Cardiac muscle cell (in vitro differentiated cells and primary cell): ENCODE measurements at regions not wholly inside any gene's neighbourhood (a gene's known extent, or its start where the extent isn't known, plus 50 kb on each side); places are given as distances from the start of the nearest gene placed in this dataset.

ENCODE experiments used
- DNase-seq, 2 donors: peaks; one replicate each; pipeline versions ENCODE4 v3.0.0 to v3.0.0-alpha.2; 2010 to 2017; ENCODE audit warnings: low read depth in 1 of 2, low spot score in 1 of 2
- H3K27ac ChIP-seq: fragments of 200-600 bp; sonication (generic); 2 replicates; pipeline ENCODE4 v1.5.1; 2016
- H3K27me3 ChIP-seq: fragments of 200-600 bp; sonication (generic); 2 replicates; pipeline ENCODE4 v1.6.0; 2016; ENCODE audit warnings: control low read depth
- H3K36me3 ChIP-seq: fragments of 200-600 bp; sonication (generic); 2 replicates; pipeline ENCODE4 v1.5.1; 2016; ENCODE audit warnings: control low read depth
- H3K4me1 ChIP-seq: fragments of 200-600 bp; sonication (generic); 2 replicates; pipeline ENCODE4 v1.8.1; 2017; ENCODE audit warnings: low read depth, mild to moderate bottlenecking, mixed run types
- H3K4me3 ChIP-seq: fragments of 200-600 bp; sonication (generic); 2 replicates; pipeline ENCODE4 v1.5.1; 2016; ENCODE audit warnings: mild to moderate bottlenecking
- H3K9me3 ChIP-seq: fragments of 200-600 bp; sonication (generic); 2 replicates; pipeline ENCODE4 v1.5.1; 2017; ENCODE audit warnings: low read depth, mild to moderate bottlenecking, control low read depth
- CTCF ChIP-seq: IDR thresholded peaks from 2 replicates; pipeline ENCODE4 v1.5.1; 2012; ENCODE audit warnings: low read depth, mild to moderate bottlenecking, low read length

GRCh38 chr12:3348055-3348454, 142.9 kb upstream of the PRMT8 start:
- H3K4me3 ChIP-seq: no peak overlapping the region
- no peak overlapping the region for H3K27ac ChIP-seq
- H3K27me3 ChIP-seq: peaks cover 19% of the 10 kb centered on the region
- no peaks in the 10 kb centered on the region for H3K36me3 ChIP-seq
- no peaks in the 10 kb centered on the region for H3K9me3 ChIP-seq
- no peaks in the 10 kb centered on the region for H3K4me1 ChIP-seq
- no peak for TF ChIP-seq CTCF
- DNase-seq: no peak

GRCh38 chr12:3350432-3350831, 140.6 kb upstream of the PRMT8 start:
- no peaks in the 10 kb centered on the region for H3K9me3 ChIP-seq
- H3K4me1 ChIP-seq: no peaks in the 10 kb centered on the region
- DNase-seq: no peak
- no peak overlapping the region for H3K27ac ChIP-seq
- TF ChIP-seq CTCF: no peak
- peaks cover 19% of the 10 kb centered on the region for H3K27me3 ChIP-seq
- no peaks in the 10 kb centered on the region for H3K36me3 ChIP-seq
- H3K4me3 ChIP-seq: no peak overlapping the region

GRCh38 chr12:3351731-3352130, 139.3 kb upstream of the PRMT8 start:
- no peak for TF ChIP-seq CTCF
- Histone ChIP-seq H3K4me3 (no peak overlapping the region), H3K36me3 (no peaks in the 10 kb centered on the region), H3K4me1 (no peaks in the 10 kb centered on the region), H3K9me3 (no peaks in the 10 kb centered on the region), H3K27ac (no peak overlapping the region), H3K27me3 (peaks cover 19% of the 10 kb centered on the region)
- DNase-seq: no peak

GRCh38 chr12:3352230-3352629, 138.8 kb upstream of the PRMT8 start:
- Histone ChIP-seq H3K27me3 (peaks cover 19% of the 10 kb centered on the region), H3K36me3 (no peaks in the 10 kb centered on the region), H3K4me3 (no peak overlapping the region), H3K4me1 (no peaks in the 10 kb centered on the region), H3K27ac (no peak overlapping the region), H3K9me3 (no peaks in the 10 kb centered on the region)
- DNase-seq: no peak
- TF ChIP-seq CTCF: no peak

GRCh38 chr12:3353621-3354020, 137.4 kb upstream of the PRMT8 start:
- Histone ChIP-seq H3K4me1 (peaks cover 4% of the 10 kb centered on the region), H3K4me3 (no peak overlapping the region), H3K36me3 (no peaks in the 10 kb centered on the region), H3K27me3 (peaks cover 13% of the 10 kb centered on the region), H3K9me3 (no peaks in the 10 kb centered on the region), H3K27ac (no peak overlapping the region)
- TF ChIP-seq CTCF: no peak
- DNase-seq: no peak

- TF ChIP-seq CTCF: no peak
- no peak for DNase-seq
- Histone ChIP-seq H3K9me3 (no peaks in the 10 kb centered on the region), H3K27ac (no peak overlapping the region), H3K36me3 (no peaks in the 10 kb centered on the region), H3K27me3 (peaks cover 8% of the 10 kb centered on the region), H3K4me1 (peaks cover 11% of the 10 kb centered on the region), H3K4me3 (no peak overlapping the region)
These were observed 136.4 kb upstream of the PRMT8 start for GRCh38 chr12:3354586-3354985.
